SH-SY5Y (cell line): ENCODE measurements at regions not wholly inside any gene's neighbourhood (a gene's known extent, or its start where the extent isn't known, plus 50 kb on each side); places are given as distances from the start of the nearest gene placed in this dataset.

Source experiments
- GATA2 ChIP-seq: IDR thresholded peaks from 2 replicates; pipeline ENCODE4 v1.6.1; 2011; ENCODE audit warnings: mild to moderate bottlenecking, low read depth, low read length
- GATA3 ChIP-seq: IDR thresholded peaks from 2 replicates; pipeline ENCODE4 v1.6.1; 2011; ENCODE audit warnings: low read depth, mild to moderate bottlenecking, low read length, moderate library complexity

DNA sequence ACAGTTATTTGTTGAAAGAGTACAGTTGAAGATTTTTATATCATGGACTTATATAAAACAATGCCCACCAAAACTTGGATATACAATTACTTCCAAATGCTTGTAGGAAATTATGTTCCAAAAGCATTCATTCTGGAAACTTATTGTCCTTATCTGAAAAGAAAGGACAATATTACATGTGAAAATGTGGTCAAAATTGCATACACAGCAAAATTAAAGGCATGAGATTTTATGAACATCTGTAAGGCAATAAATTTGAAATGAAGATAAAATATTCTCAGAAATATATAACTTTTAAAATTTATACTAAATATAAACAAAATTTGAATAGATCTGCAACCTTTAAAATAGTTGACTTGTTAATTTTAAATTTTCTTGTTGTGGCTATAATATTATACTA is 1173.8 kb downstream of the NLGN4X start:
- TF ChIP-seq GATA2 (no peak), GATA3 (no peak)
